ENCODE measurements at regions not wholly inside any gene's neighbourhood (a gene's known extent, or its start where the extent isn't known, plus 50 kb on each side); places are given as distances from the start of the nearest gene placed in this dataset.

- H3K4me3 ChIP-seq (ENCODE audit: control extremely low read depth in 1 of 5, extremely low read depth in 1 of 5, insufficient read depth in 1 of 5, low read depth in 2 of 5, low read length in 4 of 5): no peak overlapping the region
- no peaks in the 10 kb centered on the region for H4K20me1 ChIP-seq (ENCODE audit: control insufficient read depth, insufficient read depth, low read length, poor library complexity, severe bottlenecking)
- Mint-ChIP-seq H3K27me3 (no peaks in the 10 kb centered on the region), H3K9me3 (ENCODE audit: insufficient read depth) (no peaks in the 10 kb centered on the region), H3K4me3 (no peak overlapping the region), H3K4me1 (no peaks in the 10 kb centered on the region), H3K27ac (no peak overlapping the region)
- H3K4me2 ChIP-seq (replicated peaks; ENCODE audit: low read depth, low read length, poor library complexity, severe bottlenecking): no peak overlapping the region
- TF ChIP-seq CTCF (IDR thresholded peaks at IDR 0.05) (no peak), EZH2 (IDR thresholded peaks at IDR 0.05; ENCODE audit: borderline replicate concordance, insufficient read depth, low read depth, low read length, poor library complexity, severe bottlenecking) (no peak)
- no peaks in the 10 kb centered on the region for H3K79me2 ChIP-seq (ENCODE audit: control insufficient read depth, insufficient read depth, low read length)
- no peak for ATAC-seq (ENCODE audit: low read depth)
- POLR2A ChIA-PET: no interaction called here
- no peak overlapping the region for H3K27ac ChIP-seq (ENCODE audit: low read length in 2 of 2)
- no peak overlapping the region for H2AFZ ChIP-seq (ENCODE audit: insufficient read depth, low read depth, low read length, poor library complexity, severe bottlenecking)
- intact Hi-C loops (cut with micrococcal nuclease): no loop called here
- H3K9ac ChIP-seq (ENCODE audit: low read length): no peak overlapping the region
- H3K36me3 ChIP-seq (replicated peaks in 1 of 2; ENCODE audit: control extremely low read depth in 1 of 2, control insufficient read depth in 1 of 2, extremely low read depth in 1 of 2, insufficient read depth in 2 of 2, low read length in 1 of 2): no peaks in the 10 kb centered on the region
- no peak for DNase-seq
- H3K27me3 ChIP-seq (replicated peaks in 1 of 4; ENCODE audit: control extremely low read depth in 1 of 4, control insufficient read depth in 3 of 4, insufficient read depth in 4 of 4, low read length in 3 of 4): peaks cover 0 to 3% (median 0%) of the 10 kb centered on the region in 4 experiments
- H3K9me3 ChIP-seq (ENCODE audit: control extremely low read depth in 1 of 3, control insufficient read depth in 2 of 3, insufficient read depth in 1 of 3, low read length in 2 of 3): no peaks in the 10 kb centered on the region
- H3K4me1 ChIP-seq (ENCODE audit: control insufficient read depth in 2 of 2, insufficient read depth in 2 of 2, low read length in 2 of 2): no peaks in the 10 kb centered on the region
- CTCF ChIA-PET: no interaction called here
Measured at GRCh38 chr6:122868137-122868536, 79.1 kb downstream of the SMPDL3A start.

- H3K36me3 ChIP-seq (replicated peaks in 1 of 2; ENCODE audit: control extremely low read depth in 1 of 2, control insufficient read depth in 1 of 2, extremely low read depth in 1 of 2, insufficient read depth in 2 of 2, low read length in 1 of 2): no peaks in the 10 kb centered on the region
- no peak overlapping the region for H3K27ac ChIP-seq (ENCODE audit: low read length in 2 of 2)
- H3K4me3 ChIP-seq (ENCODE audit: control extremely low read depth in 1 of 5, extremely low read depth in 1 of 5, insufficient read depth in 1 of 5, low read depth in 2 of 5, low read length in 4 of 5): no peak overlapping the region
- H3K4me2 ChIP-seq (replicated peaks; ENCODE audit: low read depth, low read length, poor library complexity, severe bottlenecking): no peak overlapping the region
- H2AFZ ChIP-seq (ENCODE audit: insufficient read depth, low read depth, low read length, poor library complexity, severe bottlenecking): no peak overlapping the region
- TF ChIP-seq CTCF (IDR thresholded peaks at IDR 0.05): no peak
- TF ChIP-seq EZH2 (IDR thresholded peaks at IDR 0.05; ENCODE audit: borderline replicate concordance, insufficient read depth, low read depth, low read length, poor library complexity, severe bottlenecking): no peak
- Mint-ChIP-seq H3K27me3 (no peaks in the 10 kb centered on the region), H3K4me3 (no peak overlapping the region), H3K27ac (no peak overlapping the region), H3K9me3 (ENCODE audit: insufficient read depth) (no peaks in the 10 kb centered on the region), H3K4me1 (no peaks in the 10 kb centered on the region)
- ATAC-seq (ENCODE audit: low read depth): no peak
- H4K20me1 ChIP-seq (ENCODE audit: control insufficient read depth, insufficient read depth, low read length, poor library complexity, severe bottlenecking): no peaks in the 10 kb centered on the region
- ChIA-PET POLR2A (no interaction called here), CTCF (interaction anchor here (0.6 to 1.1 kb wide), 2 partner anchors 83 to 449 kb away, joined by 3 to 7 read pairs; no protein-coding TSS in a partner anchor)
- H3K9me3 ChIP-seq (ENCODE audit: control extremely low read depth in 1 of 3, control insufficient read depth in 2 of 3, insufficient read depth in 1 of 3, low read length in 2 of 3): no peaks in the 10 kb centered on the region
- no peaks in the 10 kb centered on the region for H3K79me2 ChIP-seq (ENCODE audit: control insufficient read depth, insufficient read depth, low read length)
- no peaks in the 10 kb centered on the region for H3K4me1 ChIP-seq (ENCODE audit: control insufficient read depth in 2 of 2, insufficient read depth in 2 of 2, low read length in 2 of 2)
- intact Hi-C loops (cut with micrococcal nuclease): no loop called here
- H3K9ac ChIP-seq (ENCODE audit: low read length): no peak overlapping the region
- peaks cover 0 to 3% (median 0%) of the 10 kb centered on the region in 4 experiments for H3K27me3 ChIP-seq (replicated peaks in 1 of 4; ENCODE audit: control extremely low read depth in 1 of 4, control insufficient read depth in 3 of 4, insufficient read depth in 4 of 4, low read length in 3 of 4)
- DNase-seq: no peak
Measured at GRCh38 chr6:122869437-122870024, 80.5 kb downstream of the SMPDL3A start.
